RWPE1 (cell line): ENCODE measurements at regions not wholly inside any gene's neighbourhood (a gene's known extent, or its start where the extent isn't known, plus 50 kb on each side); places are given as distances from the start of the nearest gene placed in this dataset.
"Not testable (repeated sequence)": the region's sequence is repeated elsewhere in the genome, so short reads cannot be mapped to it uniquely, and the experiment has no call there.

Experiments used
- CTCF ChIA-PET: fragments of 350-600 bp; sonication (Branson Sonifier 250); formaldehyde crosslinking; extraction: SDS; loops from one replicate; lab custom pipeline; 2021; lab: Yijun Ruan, JAX
- POLR2A ChIA-PET: fragments of 400-600 bp; formaldehyde crosslinking; extraction: SDS; loops from one replicate; lab custom pipeline; 2020; ENCODE audit warnings: antibody characterized with exemption; ENCODE audit not compliant: low non-redundant PET; lab: Yijun Ruan, JAX
- DNase-seq: peaks from one replicate; pipeline ENCODE4 v3.0.0; 2012; ENCODE audit warnings: low spot score
- H3K27ac ChIP-seq: fragments of 450-650 bp; 2 replicates; pipeline ENCODE4 v1.5.1; 2017
- CTCF ChIP-seq: fragments of 450-650 bp; conservative IDR thresholded peaks from 2 replicates; pipeline ENCODE4 v1.5.1; 2017; ENCODE audit warnings: low read depth, mild to moderate bottlenecking

- CTCF ChIA-PET = no interaction called here
- TF ChIP-seq CTCF = no peak
- POLR2A ChIA-PET = no interaction called here
- no peak for DNase-seq
- H3K27ac ChIP-seq = no peak overlapping the region
These were observed 108.3 kb downstream of the SLITRK1 start for GRCh38 chr13:83773961-83774360.

DNA sequence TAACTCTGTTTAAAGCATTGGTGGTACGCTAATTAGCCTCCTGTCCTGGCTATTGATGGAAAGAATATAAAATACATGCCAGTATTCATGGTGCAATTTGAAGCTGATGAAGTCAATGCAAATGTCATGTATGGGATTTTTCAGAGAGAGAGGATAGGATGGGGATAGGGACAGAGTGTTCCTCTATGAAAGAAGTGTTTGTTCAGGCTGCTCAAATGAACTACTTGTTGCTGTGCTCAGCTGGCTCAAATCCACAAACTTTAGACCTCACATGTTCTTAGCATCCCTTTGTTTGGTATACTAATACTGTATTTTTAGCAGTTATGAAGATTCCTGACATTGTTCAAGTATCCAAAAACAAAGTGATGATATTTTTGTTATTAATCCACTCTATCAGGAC lies 116.5 kb downstream of the SLITRK1 start:
- POLR2A ChIA-PET = no interaction called here

GRCh38 chr13:83761631-83762030 lies 120.6 kb downstream of the SLITRK1 start:
- TF ChIP-seq CTCF = no peak
- no peak for DNase-seq
- ChIA-PET POLR2A (no interaction called here), CTCF (interaction anchor here (0.6 kb wide), 1 partner anchor 11 kb away, joined by 4 read pairs; no protein-coding TSS in a partner anchor)
- no peak overlapping the region for H3K27ac ChIP-seq

More for the DNA sequence above, 116.5 kb downstream of the SLITRK1 start:
- no peak for TF ChIP-seq CTCF
- CTCF ChIA-PET = no interaction called here
- no peak overlapping the region for H3K27ac ChIP-seq
- DNase-seq = no peak

GRCh38 chr13:83755210-83755609 lies 127.1 kb downstream of the SLITRK1 start:
- CTCF ChIA-PET = interaction anchor here (0.7 kb wide), 1 partner anchor 122 kb away, joined by 3 read pairs; no protein-coding TSS in a partner anchor
- H3K27ac ChIP-seq, DNase-seq, POLR2A ChIA-PET: not testable (repeated sequence)

- no peak overlapping the region for H3K27ac ChIP-seq
- POLR2A ChIA-PET = no interaction called here
- no peak for DNase-seq
- CTCF ChIA-PET = interaction anchor here (0.7 kb wide), 1 partner anchor 10 kb away, joined by 4 read pairs; no protein-coding TSS in a partner anchor
- no peak for TF ChIP-seq CTCF
These were observed 128.2 kb downstream of the SLITRK1 start for GRCh38 chr13:83753912-83754624.

GRCh38 chr13:83752141-83752540 lies 130.1 kb downstream of the SLITRK1 start:
- CTCF ChIA-PET = interaction anchor here (0.6 kb wide), 1 partner anchor 29 kb away, joined by 3 read pairs; no protein-coding TSS in a partner anchor
- peak; percentile 10 for DNase-seq
- POLR2A ChIA-PET = no interaction called here
- no peak overlapping the region for H3K27ac ChIP-seq
- TF ChIP-seq CTCF = no peak

GRCh38 chr13:83740622-83741021 lies 141.7 kb downstream of the SLITRK1 start:
- CTCF ChIA-PET = no interaction called here
- DNase-seq = no peak
- H3K27ac ChIP-seq = no peak overlapping the region
- TF ChIP-seq CTCF = no peak
- POLR2A ChIA-PET = no interaction called here
